GM21447 (cell line): ENCODE measurements at regions not wholly inside any gene's neighbourhood (a gene's known extent, or its start where the extent isn't known, plus 50 kb on each side); places are given as distances from the start of the nearest gene placed in this dataset.

Source experiments
- ATAC-seq: cut with Tn5 transposase; IDR thresholded peaks from one replicate; pipeline ENCODE4 v1.9.1; 2021; ENCODE audit not compliant: unreplicated experiment

- ATAC-seq = no peak
These were observed 60.6 kb upstream of the CD34 start for GRCh38 chr1:207971331-207972219.

GRCh38 chr1:207970329-207971233 lies 59.7 kb upstream of the CD34 start:
- ATAC-seq = no peak

DNA sequence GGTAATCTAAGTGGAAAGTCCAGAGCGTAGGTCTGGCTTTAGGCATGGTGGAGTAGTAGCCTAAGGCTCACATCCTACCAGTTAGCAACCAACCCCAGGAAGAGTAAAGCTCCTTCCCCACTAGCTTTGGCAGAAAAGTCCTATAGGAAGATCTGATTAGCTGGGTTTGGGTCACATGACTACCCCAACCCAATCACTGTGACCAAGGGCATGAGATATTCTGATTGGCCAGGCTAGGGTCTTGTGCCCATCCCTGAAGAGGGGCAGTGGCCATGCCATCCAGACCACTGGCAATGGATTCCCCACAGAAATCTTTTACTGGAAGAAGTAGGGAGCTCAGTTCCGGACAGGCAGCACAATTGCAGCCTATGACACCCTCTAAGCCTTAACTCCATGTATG lies 58.6 kb upstream of the CD34 start:
- ATAC-seq = no peak

DNA sequence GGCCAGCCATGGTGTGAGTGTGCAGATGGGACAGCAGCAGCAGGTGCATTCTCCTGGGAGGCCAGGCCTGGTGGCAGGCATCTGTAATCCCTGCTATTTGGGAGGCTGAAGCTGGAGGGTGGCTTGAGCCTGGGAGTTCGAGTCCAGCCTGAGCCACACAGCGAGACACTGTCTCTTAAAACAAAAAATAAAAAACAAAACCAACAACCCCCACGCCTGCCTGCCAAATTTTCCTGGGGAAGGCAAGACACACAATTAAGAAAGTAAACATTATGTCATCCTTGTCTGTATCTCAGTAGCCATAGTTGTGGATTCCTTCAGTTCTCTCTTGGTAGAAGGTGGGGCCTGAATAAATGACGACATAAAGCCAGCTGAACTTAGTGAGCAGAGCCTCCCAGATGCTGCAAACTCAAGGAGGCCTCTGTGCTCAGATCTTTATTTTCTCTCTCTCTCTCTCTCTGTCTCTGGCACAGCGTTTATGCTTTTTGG lies 57.6 kb upstream of the CD34 start:
- no peak for ATAC-seq

- no peak for ATAC-seq
These were observed 56.8 kb upstream of the CD34 start for GRCh38 chr1:207967703-207968102.

GRCh38 chr1:207966521-207966920 lies 55.6 kb upstream of the CD34 start:
- ATAC-seq = no peak

DNA sequence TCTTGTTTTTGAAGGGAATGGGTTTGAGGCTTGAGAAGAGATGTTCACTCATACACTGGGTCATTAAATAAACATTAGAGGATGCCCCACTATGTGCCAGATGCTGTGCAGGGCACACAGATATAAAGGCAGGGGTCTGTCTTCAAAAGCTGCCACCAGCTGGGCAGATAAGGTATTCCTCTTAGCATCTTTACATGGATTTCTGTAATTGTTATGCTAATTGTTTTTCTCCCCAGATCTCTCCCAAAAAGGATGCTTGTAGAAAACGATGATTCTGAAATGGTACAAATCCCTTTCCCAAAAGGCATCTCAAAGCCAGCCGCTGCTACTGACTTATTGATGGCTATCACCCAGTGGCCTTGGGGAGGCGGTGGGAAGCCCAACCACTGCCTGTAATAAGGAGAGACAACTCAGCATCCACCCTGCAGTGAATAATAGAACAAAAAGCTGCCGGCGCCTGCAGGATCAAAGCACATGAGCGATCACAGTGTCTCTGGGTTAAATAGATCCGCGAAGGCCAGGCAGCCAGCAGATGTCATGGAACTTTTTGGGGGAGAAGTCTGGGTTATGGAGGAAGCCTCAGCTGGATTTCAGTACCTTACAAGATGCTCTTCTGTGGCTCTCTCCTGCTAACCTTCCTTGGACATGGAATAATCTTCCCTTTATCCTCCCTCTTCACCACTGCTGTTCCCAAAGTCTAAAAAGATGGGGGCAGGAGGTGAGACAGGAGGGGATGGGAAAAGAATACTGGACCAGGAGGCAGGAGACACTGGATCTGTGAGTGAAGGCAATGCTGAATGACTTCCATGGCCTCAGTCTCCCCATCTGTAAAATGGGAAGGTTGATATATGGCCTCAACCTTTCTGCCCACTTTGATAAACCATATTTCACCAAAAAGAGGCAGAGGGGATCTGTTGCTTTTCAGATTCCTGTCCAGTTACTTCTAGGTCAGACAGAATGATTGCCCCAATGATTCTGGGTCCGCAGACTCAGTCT lies 54.8 kb upstream of the CD34 start:
- ATAC-seq = no peak

- ATAC-seq = no peak
These were observed 53.5 kb upstream of the CD34 start for GRCh38 chr1:207964195-207964966.

GRCh38 chr1:207963427-207964194 lies 52.7 kb upstream of the CD34 start:
- peak; percentile 74 for ATAC-seq

GRCh38 chr1:207962716-207963426 lies 51.9 kb upstream of the CD34 start:
- ATAC-seq = peak; percentile 34
